K562 (cell line): ENCODE measurements at regions not wholly inside any gene's neighbourhood (a gene's known extent, or its start where the extent isn't known, plus 50 kb on each side); places are given as distances from the start of the nearest gene placed in this dataset.

Experiments
- ATAC-seq: fragments of 200-7000 bp; cut with Tn5 transposase; 3 replicates; pipeline ENCODE4 v1.9.1; 2020; ENCODE audit warnings: moderate library complexity
- BruUV-seq: library from RNA; stranded (reverse); fragments of 400-500 nt; replicated peaks from 2 replicates; lab custom pipeline; 2021; lab: Mats Ljungman, UMichigan
- CTCF ChIA-PET: fragments of 300-600 bp; formaldehyde crosslinking; extraction: SDS; loops from one replicate; lab custom pipeline; 2021; ENCODE audit warnings: low intra/inter-chr PET ratio; lab: Yijun Ruan, JAX
- POLR2A ChIA-PET: fragments of 300-600, 350-650 bp; sonication (Branson Sonifier 250); formaldehyde crosslinking; extraction: SDS; loops from one replicate; lab custom pipeline; 2021; ENCODE audit warnings: antibody characterized with exemption, inconsistent platforms; lab: Yijun Ruan, JAX
- DNase-seq, 4 experiments: peaks; one replicate each; pipeline versions ENCODE4 v3.0.0 to v3.0.0-alpha.2; 2011 to 2018; ENCODE audit warnings: low spot score in 3 of 4, mixed read lengths in 3 of 4; ENCODE audit errors: extremely low read depth in 1 of 4
- FAIRE-seq: peaks from 2 replicates; lab custom pipeline; 2011; peaks lifted over from hg19 to GRCh38; lab: Jason Lieb, UNC
- H2AFZ ChIP-seq: 2 replicates; pipeline ENCODE4 v1.6.0; 2011; ENCODE audit warnings: low read depth, low read length, control low read depth, inconsistent platforms
- H3K27ac ChIP-seq: fragments of 200-600 bp; 3 replicates; pipeline ENCODE4 v1.8.0; 2011; ENCODE audit warnings: low read depth, mild to moderate bottlenecking, control low read depth, inconsistent platforms, low read length, moderate library complexity, mixed read lengths; ENCODE audit errors: extremely low read depth
- H3K27me3 ChIP-seq, 2 experiments: fragments of 300-600 bp in 1 of 2; 2 replicates in 1 of 2; 3 replicates in 1 of 2; pipeline versions ENCODE4 v1.6.0 to v1.8.0; 2011; ENCODE audit warnings: inconsistent platforms in 2 of 2, low read length in 2 of 2, mild to moderate bottlenecking in 1 of 2, mixed read lengths in 1 of 2, moderate library complexity in 1 of 2; ENCODE audit not compliant: control insufficient read depth in 2 of 2, insufficient read depth in 2 of 2
- H3K36me3 ChIP-seq: fragments of 300-600 bp; 3 replicates; pipeline ENCODE4 v1.8.0; 2011; ENCODE audit warnings: mild to moderate bottlenecking, low read length, inconsistent platforms; ENCODE audit not compliant: control insufficient read depth, insufficient read depth
- H3K4me1 ChIP-seq, 2 experiments: fragments of 200-600 bp in 1 of 2; replicated peaks in 1 of 2; 2 replicates in 1 of 2; 3 replicates in 1 of 2; pipeline versions ENCODE4 v1.5.1 to v1.8.0; 2011; ENCODE audit warnings: inconsistent platforms in 2 of 2, low read length in 2 of 2, mild to moderate bottlenecking in 1 of 2, mixed read lengths in 1 of 2, moderate library complexity in 1 of 2; ENCODE audit not compliant: control insufficient read depth in 2 of 2, insufficient read depth in 2 of 2
- H3K4me2 ChIP-seq: 2 replicates; pipeline ENCODE4 v1.6.1; 2011; ENCODE audit warnings: low read length, control low read depth, inconsistent platforms, mixed read lengths; ENCODE audit not compliant: insufficient read depth
- H3K4me3 ChIP-seq: fragments of 200-600 bp; sonication (generic), shearing (Covaris generic); 2 replicates; pipeline ENCODE4 v1.5.1; 2016; ENCODE audit warnings: control low read depth, inconsistent platforms
- H3K79me2 ChIP-seq: fragments of 200-600 bp; 3 replicates; pipeline ENCODE4 v1.8.0; 2011; ENCODE audit warnings: low read length, inconsistent platforms; ENCODE audit not compliant: control insufficient read depth, insufficient read depth
- H3K9ac ChIP-seq, 2 experiments: 2 replicates each; pipeline versions ENCODE4 v1.6.0 to v1.6.1; 2011; ENCODE audit warnings: low read depth in 2 of 2, low read length in 2 of 2, control low read depth in 1 of 2, inconsistent platforms in 1 of 2, mild to moderate bottlenecking in 1 of 2, mixed read lengths in 1 of 2; ENCODE audit not compliant: insufficient read depth in 1 of 2
- H3K9me1 ChIP-seq: one replicate; pipeline ENCODE4 v1.6.0; 2011; ENCODE audit warnings: inconsistent platforms, mild to moderate bottlenecking, low read length, moderate library complexity; ENCODE audit not compliant: control insufficient read depth, insufficient read depth
- H3K9me3 ChIP-seq: replicated peaks from 2 replicates; pipeline ENCODE4 v1.5.1; 2011; ENCODE audit warnings: low read depth, low read length, inconsistent platforms; ENCODE audit not compliant: control insufficient read depth, insufficient read depth
- H4K20me1 ChIP-seq: replicated peaks from 2 replicates; pipeline ENCODE4 v1.6.1; 2011; ENCODE audit warnings: low read length, inconsistent platforms, mixed read lengths; ENCODE audit not compliant: control insufficient read depth, insufficient read depth
- CREB1 ChIP-seq, 2 experiments: sonication (generic) in 1 of 2; formaldehyde crosslinking in 1 of 2; IDR thresholded peaks; 2 replicates each; pipeline versions ENCODE4 v1.6.1 to v1.8.0; 2012 to 2022; ENCODE audit warnings: inconsistent platforms in 1 of 2, mild to moderate bottlenecking in 1 of 2, missing genetic modification reagents in 1 of 2, moderate library complexity in 1 of 2
- HNRNPH1 ChIP-seq: fragments of 200-400 bp; formaldehyde crosslinking; optimal IDR thresholded peaks from 2 replicates; pipeline ENCODE3; 2017; ENCODE audit warnings: low read depth, mild to moderate bottlenecking, low read length, moderate library complexity
- KLF10 ChIP-seq: fragments of 250-450 bp; sonication (Bioruptor Pico); IDR thresholded peaks from 2 replicates; pipeline ENCODE4 v1.6.1; 2021; ENCODE audit warnings: matching md5 sums
- PKNOX1 ChIP-seq: fragments of 450-650 bp; IDR thresholded peaks from 2 replicates; pipeline ENCODE4 v1.6.1; 2016
- RUNX1 ChIP-seq: sonication (generic); IDR thresholded peaks from 2 replicates; pipeline ENCODE4 v1.6.1; 2016; ENCODE audit warnings: antibody characterized with exemption, low read depth
- SMAD1 ChIP-seq: fragments of 150-350 bp; IDR thresholded peaks from 2 replicates; pipeline ENCODE4 v1.6.1; 2014; ENCODE audit warnings: low read length, low read depth; ENCODE audit not compliant: partially characterized antibody
- STAT5B ChIP-seq: fragments of 250-450 bp; sonication (Bioruptor Pico); IDR thresholded peaks from 2 replicates; pipeline ENCODE4 v1.8.0; 2021; ENCODE audit warnings: mild to moderate bottlenecking, inconsistent platforms
- THRB ChIP-seq: fragments of 450-650 bp; formaldehyde crosslinking; conservative IDR thresholded peaks from 2 replicates; pipeline ENCODE4 v1.4.0; 2022; ENCODE audit warnings: mild to moderate bottlenecking, missing genetic modification characterization
- ZNF277 ChIP-seq: fragments of 250-450 bp; sonication (Bioruptor Pico); IDR thresholded peaks from 2 replicates; pipeline ENCODE4 v1.8.0; 2022; ENCODE audit warnings: inconsistent platforms, mild to moderate bottlenecking, moderate library complexity, borderline replicate concordance
- WGBS: fragments of 100-300 bp; shearing (Covaris generic); methylation state at CpG from one replicate; pipeline ENCODE4 v1.1.6; 2016; ENCODE audit warnings: low coverage, mixed read lengths; ENCODE audit not compliant: insufficient coverage; ENCODE audit errors: missing lambda C conversion rate; 5-methylcytosine and 5-hydroxymethylcytosine counted together
- in situ Hi-C: fragments of 300-500 bp; cut with MboI; formaldehyde crosslinking; loops from 4 replicates; pipeline ENCODE4 v1.15.0; 2018; ENCODE audit warnings: inconsistent platforms, mixed read lengths
- intact Hi-C: fragments of 100-400 bp; cut with micrococcal nuclease; formaldehyde crosslinking; loops from 2 replicates; pipeline ENCODE4 v1.14.2; 2022

GRCh38 chr3:127339928-127340861 lies 52.3 kb upstream of the PRR20G start:
- H2AFZ ChIP-seq: no peak overlapping the region
- H3K27me3 ChIP-seq: no peaks in the 10 kb centered on the region; a peak in 1 of 5 replicates
- H3K4me3 ChIP-seq: no peak overlapping the region
- H4K20me1 ChIP-seq: no peaks in the 10 kb centered on the region
- H3K9me3 ChIP-seq: no peaks in the 10 kb centered on the region
- WGBS: 0% methylated on average over 18 of the region's 20 CpGs
- no peak overlapping the region for H3K27ac ChIP-seq
- H3K9me1 ChIP-seq: no peaks in the 10 kb centered on the region
- CTCF ChIA-PET: no interaction called here
- no peak overlapping the region for H3K4me2 ChIP-seq
- H3K9ac ChIP-seq: no peak overlapping the region
- no peak for DNase-seq
- intact Hi-C loops (no loop called here), in situ Hi-C loops (no loop called here)
- POLR2A ChIA-PET: no interaction called here
- H3K36me3 ChIP-seq: no peaks in the 10 kb centered on the region
- ATAC-seq: no peak
- BruUV-seq: no TSS peak
- no peaks in the 10 kb centered on the region for H3K79me2 ChIP-seq
- H3K4me1 ChIP-seq: no peaks in the 10 kb centered on the region
- no peak for FAIRE-seq
- TF ChIP-seq HNRNPH1 (no peak), STAT5B (no peak), ZNF277 (CRISPR knock-in tag) (no peak), CREB1 (IDR thresholded peaks at IDR 0.05) (no peak), CREB1 (CRISPR knock-in tag; IDR thresholded peaks at IDR 0.05) (no peak), KLF10 (no peak), PKNOX1 (no peak), THRB (CRISPR knock-in tag) (no peak), SMAD1 (no peak), RUNX1 (no peak)
- TF ChIP-seq, all 486 proteins: peak for 0
